Natural killer cell treated with Interleukin-12 subunit alpha and Interleukin-12 subunit beta and Interleukin-15 and Interleukin-18, amount 100 ng/mL, for 72 hours (primary cell): ENCODE measurements at regions not wholly inside any gene's neighbourhood (a gene's known extent, or its start where the extent isn't known, plus 50 kb on each side); places are given as distances from the start of the nearest gene placed in this dataset.
"Not testable (repeated sequence)": the region's sequence is repeated elsewhere in the genome, so short reads cannot be mapped to it uniquely, and the experiment has no call there.

Source experiments
- ATAC-seq, 2 donors: fragments of 150-1000 bp; cut with Tn5 transposase in 1 of 2; sonication (Bioruptor Pico), chemical (Tn5 transposase) in 1 of 2; 2 replicates each; pipeline ENCODE4 v1.10.0; 2021
- DNase-seq: peaks from one replicate; pipeline ENCODE4 v3.0.0; 2022; ENCODE audit warnings: low spot score
- H3K27ac Mint-ChIP-seq, 2 donors: 1 replicate in 1 of 2; 2 replicates in 1 of 2; pipeline ENCODE4 v1.8.0; 2022; ENCODE audit warnings: mixed read lengths in 2 of 2, mild to moderate bottlenecking in 1 of 2, moderate library complexity in 1 of 2
- H3K27me3 Mint-ChIP-seq, 2 donors: 1 replicate in 1 of 2; 2 replicates in 1 of 2; pipeline ENCODE4 v1.8.0; 2022; ENCODE audit warnings: mixed read lengths in 2 of 2
- H3K36me3 Mint-ChIP-seq: one replicate; pipeline ENCODE4 v1.8.0; 2022; ENCODE audit warnings: mixed read lengths
- H3K4me1 Mint-ChIP-seq, 2 donors: 1 replicate in 1 of 2; 2 replicates in 1 of 2; pipeline ENCODE4 v1.8.0; 2022; ENCODE audit warnings: low read depth in 2 of 2, mixed read lengths in 2 of 2, mild to moderate bottlenecking in 1 of 2
- H3K4me3 Mint-ChIP-seq: one replicate; pipeline ENCODE4 v1.8.0; 2022; ENCODE audit warnings: mixed read lengths
- H3K9me3 Mint-ChIP-seq: 2 replicates; pipeline ENCODE4 v1.8.0; 2022; ENCODE audit warnings: mixed read lengths

DNA sequence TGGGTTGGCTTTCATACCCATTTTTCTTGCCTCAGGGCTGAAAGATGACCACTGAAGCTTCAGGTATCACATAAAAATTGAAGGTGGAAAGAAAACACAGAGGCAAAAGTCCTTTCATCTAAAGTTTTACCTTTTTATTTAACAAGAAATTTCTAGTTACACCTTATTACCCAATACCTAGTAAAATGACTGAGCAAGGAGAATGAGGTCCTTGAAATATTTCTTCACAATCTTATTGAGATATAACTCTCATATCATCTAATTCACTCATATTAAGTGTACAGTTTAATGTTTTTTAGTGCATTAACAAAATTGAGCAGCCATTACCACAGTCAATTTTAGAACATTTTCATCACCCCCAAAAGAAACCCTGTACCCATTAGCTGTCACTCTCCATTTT lies 112.9 kb upstream of the ADTRP start:
- Mint-ChIP-seq H3K27me3 (peaks cover 4 to 33% of the 10 kb centered on the region in 2 donors), H3K36me3 (no peaks in the 10 kb centered on the region), H3K9me3 (no peaks in the 10 kb centered on the region), H3K27ac (no peak overlapping the region), H3K4me3 (no peak overlapping the region), H3K4me1 (no peaks in the 10 kb centered on the region)
- no peak for DNase-seq
- no peak for ATAC-seq

DNA sequence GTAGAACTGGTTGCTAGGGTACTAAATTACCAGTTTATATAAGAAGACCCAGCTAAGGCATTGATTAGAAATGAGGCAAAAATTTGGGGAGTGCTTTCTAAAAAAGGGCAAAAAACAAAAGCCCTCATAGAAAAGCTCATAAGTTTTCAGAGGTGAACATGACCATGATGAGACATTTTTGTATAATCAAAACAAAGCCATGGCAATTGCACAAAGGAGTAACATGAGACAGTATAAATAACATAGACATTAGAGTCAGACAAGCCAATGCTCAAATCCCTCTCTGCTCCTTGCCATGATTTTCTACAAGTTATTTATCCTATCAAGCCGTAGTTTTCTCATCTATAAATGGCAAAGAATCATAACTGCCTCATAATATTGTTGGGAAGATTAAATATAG lies 112.2 kb upstream of the ADTRP start:
- Mint-ChIP-seq H3K4me3 (no peak overlapping the region), H3K4me1 (no peaks in the 10 kb centered on the region), H3K27me3 (peaks cover 2 to 37% of the 10 kb centered on the region in 2 donors), H3K36me3 (no peaks in the 10 kb centered on the region), H3K9me3 (no peaks in the 10 kb centered on the region), H3K27ac (no peak overlapping the region)
- DNase-seq (no peak), ATAC-seq (no peak)

DNA sequence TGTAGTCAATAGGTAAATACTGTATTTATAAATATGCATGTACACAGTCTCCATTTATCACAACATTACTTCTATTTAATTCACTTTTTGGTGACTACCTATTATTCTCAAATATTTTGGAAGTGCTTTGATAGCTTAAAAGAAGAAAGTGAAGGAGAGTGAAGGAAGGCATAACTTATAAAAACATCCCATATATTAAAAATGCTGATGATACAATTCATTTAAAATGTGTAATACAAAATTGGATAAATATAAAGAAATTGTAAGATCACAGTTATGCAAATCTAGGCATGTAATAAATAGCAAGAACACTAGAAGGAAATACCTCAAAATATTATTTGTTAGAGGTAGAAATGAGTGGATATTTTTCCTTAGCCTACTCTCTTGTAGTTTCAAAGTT lies 111.6 kb upstream of the ADTRP start:
- H3K4me3 Mint-ChIP-seq: no peak overlapping the region
- DNase-seq: no peak
- no peaks in the 10 kb centered on the region for H3K9me3 Mint-ChIP-seq
- H3K27ac Mint-ChIP-seq: no peak overlapping the region
- H3K27me3 Mint-ChIP-seq: peaks cover 0 to 36% of the 10 kb centered on the region in 2 donors
- ATAC-seq: no peak
- no peaks in the 10 kb centered on the region for H3K36me3 Mint-ChIP-seq
- H3K4me1 Mint-ChIP-seq: no peaks in the 10 kb centered on the region

DNA sequence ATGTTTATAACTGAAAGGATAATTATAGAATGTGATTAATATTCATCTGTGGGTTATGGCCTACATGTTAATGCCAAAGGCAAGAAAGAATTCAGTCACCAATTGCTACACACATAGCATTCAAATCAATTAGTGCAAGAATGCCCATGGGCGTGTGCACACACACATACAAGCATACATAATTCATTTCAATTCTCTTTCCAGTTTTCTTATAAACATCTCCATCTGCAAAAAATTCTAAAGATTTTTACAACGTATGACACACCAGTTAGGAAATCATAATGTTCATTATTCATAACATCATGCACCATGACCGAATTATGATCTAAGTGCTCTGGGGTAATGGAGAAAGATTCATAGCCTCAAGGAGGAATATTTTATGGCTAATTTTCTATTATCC lies 111.0 kb upstream of the ADTRP start:
- no peak for ATAC-seq
- Mint-ChIP-seq H3K4me1 (no peaks in the 10 kb centered on the region), H3K27ac (no peak overlapping the region)

DNA sequence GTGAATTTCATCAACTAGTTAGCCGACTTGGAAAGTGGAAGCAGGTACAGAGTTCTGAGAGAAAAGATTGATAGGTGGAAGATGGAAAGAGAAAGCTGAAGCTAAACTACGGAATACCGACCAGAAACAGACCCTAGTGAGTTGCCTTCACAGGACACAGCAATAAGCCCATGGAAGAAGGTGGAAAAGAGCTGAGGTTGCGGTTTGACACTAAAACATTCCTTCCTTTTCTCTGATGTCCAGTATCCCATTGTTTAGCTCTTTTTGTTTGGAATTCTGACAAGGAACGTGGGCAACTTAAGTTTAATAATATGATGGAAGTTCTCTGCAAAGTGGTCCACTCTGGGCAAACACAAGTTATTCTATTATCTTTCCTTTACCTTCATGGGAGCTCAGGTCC lies 110.1 kb upstream of the ADTRP start:
- Mint-ChIP-seq H3K4me3 (no peak overlapping the region), H3K4me1 (no peaks in the 10 kb centered on the region), H3K27me3 (peaks cover 0 to 30% of the 10 kb centered on the region in 2 donors), H3K36me3 (no peaks in the 10 kb centered on the region), H3K9me3 (no peaks in the 10 kb centered on the region), H3K27ac (no peak overlapping the region)
- ATAC-seq (no peak), DNase-seq (no peak)

More for the DNA sequence above, 111.0 kb upstream of the ADTRP start:
- DNase-seq: no peak
- no peak overlapping the region for H3K4me3 Mint-ChIP-seq
- peaks cover 0 to 36% of the 10 kb centered on the region in 2 donors for H3K27me3 Mint-ChIP-seq
- H3K36me3 Mint-ChIP-seq: no peaks in the 10 kb centered on the region
- H3K9me3 Mint-ChIP-seq: no peaks in the 10 kb centered on the region

DNA sequence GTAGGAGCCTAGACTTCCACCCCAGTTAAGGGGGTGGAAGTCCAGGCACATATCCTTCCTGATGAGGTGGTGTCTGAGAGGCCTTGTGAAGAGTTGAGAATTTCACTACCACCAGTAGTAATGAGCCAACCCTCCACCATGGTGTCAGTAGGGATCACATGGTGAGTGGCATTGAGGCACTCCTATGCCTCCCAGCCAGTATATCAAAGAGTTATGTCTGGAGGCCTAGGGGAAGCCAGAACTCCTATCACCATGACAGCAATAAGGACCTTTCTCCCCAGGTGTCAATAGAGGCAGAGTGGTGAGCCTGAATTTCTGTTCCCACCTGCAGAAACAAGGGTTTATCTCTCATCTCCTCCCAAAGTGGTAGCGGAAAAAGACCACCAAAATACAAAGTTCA lies 106.6 kb upstream of the ADTRP start:
- no peak overlapping the region for H3K27ac Mint-ChIP-seq
- DNase-seq (no peak), ATAC-seq (peak in 1 of 2 donors; percentile 36)
- peaks cover 3% of the 10 kb centered on the region for H3K9me3 Mint-ChIP-seq
- peaks cover 4 to 38% of the 10 kb centered on the region in 2 donors for H3K27me3 Mint-ChIP-seq
- H3K36me3 Mint-ChIP-seq: peaks cover 12% of the 10 kb centered on the region
- no peaks in the 10 kb centered on the region for H3K4me1 Mint-ChIP-seq
- H3K4me3 Mint-ChIP-seq: no peak overlapping the region

DNA sequence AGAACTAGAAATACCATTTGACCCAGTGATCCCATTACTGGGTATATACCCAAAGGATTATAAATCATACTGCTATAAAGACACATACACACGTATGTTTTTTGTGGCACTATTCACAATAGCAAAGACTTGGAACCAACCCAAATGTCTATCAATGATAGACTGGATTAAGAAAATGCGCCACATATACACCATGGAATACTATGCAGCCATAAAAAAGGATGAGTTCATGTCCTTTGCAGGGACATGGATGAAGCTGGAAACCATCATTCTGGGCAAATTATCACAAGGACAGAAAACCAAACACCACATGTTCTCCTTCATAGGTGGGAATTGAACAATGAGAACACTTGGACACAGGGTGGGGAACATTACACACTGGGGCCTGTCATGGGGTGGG lies 104.9 kb upstream of the ADTRP start:
- H3K4me1 Mint-ChIP-seq: not testable (repeated sequence)
- H3K27me3 Mint-ChIP-seq: peaks cover 6 to 46% of the 10 kb centered on the region in 2 donors

DNA sequence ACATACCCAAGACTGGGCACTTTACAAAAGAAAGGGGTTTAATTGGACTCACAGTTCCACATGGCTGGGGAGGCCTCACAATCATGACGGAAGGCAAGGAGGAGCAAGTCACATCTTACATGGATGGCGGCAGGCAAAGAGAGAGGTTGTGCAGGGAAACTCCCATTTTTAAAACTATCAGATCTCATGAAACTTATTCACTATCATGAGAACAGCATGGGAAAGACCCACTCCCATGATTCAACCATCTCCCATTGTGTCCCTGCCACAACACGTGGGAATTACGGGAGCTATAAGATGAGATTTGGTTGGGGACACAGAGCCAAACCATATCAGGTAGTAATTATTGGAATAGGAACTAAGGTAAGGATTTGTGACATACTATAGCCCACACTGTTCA lies 101.6 kb upstream of the ADTRP start:
- H3K27ac Mint-ChIP-seq, ATAC-seq, H3K4me1 Mint-ChIP-seq, H3K9me3 Mint-ChIP-seq, DNase-seq, H3K4me3 Mint-ChIP-seq: not testable (repeated sequence)
- Mint-ChIP-seq H3K27me3 (peaks cover 8 to 36% of the 10 kb centered on the region in 2 donors), H3K36me3 (peaks cover 12% of the 10 kb centered on the region)

More for the DNA sequence above, 104.9 kb upstream of the ADTRP start:
- H3K9me3 Mint-ChIP-seq, DNase-seq, H3K4me3 Mint-ChIP-seq, H3K27ac Mint-ChIP-seq, ATAC-seq: not testable (repeated sequence)
- H3K36me3 Mint-ChIP-seq: peaks cover 12% of the 10 kb centered on the region

DNA sequence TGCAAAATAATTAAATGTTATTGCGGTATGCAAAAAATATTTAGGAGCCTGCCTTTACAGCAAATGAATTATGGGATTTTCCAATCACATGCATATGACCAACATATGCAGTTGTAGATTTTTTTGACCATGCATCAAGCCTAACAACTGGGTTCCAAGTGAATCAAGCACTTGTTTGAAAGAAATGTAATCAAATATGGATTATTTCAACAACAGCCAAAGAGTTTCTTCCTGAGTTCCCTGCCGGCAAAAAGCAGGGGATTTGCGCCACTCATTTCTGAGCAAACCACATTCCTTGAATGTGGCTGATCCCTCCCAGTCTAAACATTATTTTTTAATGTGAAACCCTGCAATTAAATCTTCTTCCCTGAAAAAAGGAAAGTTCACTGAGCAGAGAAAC lies 100.1 kb upstream of the ADTRP start:
- H3K36me3 Mint-ChIP-seq: peaks cover 12% of the 10 kb centered on the region
- no peak overlapping the region for H3K4me3 Mint-ChIP-seq
- no peaks in the 10 kb centered on the region for H3K4me1 Mint-ChIP-seq
- peaks cover 8 to 36% of the 10 kb centered on the region in 2 donors for H3K27me3 Mint-ChIP-seq
- ATAC-seq: no peak
- no peak for DNase-seq
- H3K27ac Mint-ChIP-seq: no peak overlapping the region
- peaks cover 6% of the 10 kb centered on the region for H3K9me3 Mint-ChIP-seq

DNA sequence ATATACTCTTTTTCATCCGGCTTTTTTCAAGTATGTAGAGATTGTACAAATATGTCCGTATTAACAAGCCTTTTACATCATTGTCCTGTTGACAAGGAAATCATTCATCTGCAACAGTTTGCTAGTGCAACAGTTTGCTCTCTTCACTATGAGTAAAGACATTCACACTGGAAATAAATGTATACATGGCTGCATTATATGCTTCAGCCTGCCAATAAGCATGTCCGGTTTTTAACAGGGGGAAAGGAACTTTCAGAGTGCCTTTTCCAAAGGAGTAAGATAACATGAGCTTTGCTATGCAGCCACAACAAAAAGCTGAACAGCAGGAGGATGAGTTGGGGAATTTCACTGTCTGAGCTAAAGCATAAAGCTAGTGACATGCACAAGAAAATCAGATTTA lies 99.4 kb upstream of the ADTRP start:
- Mint-ChIP-seq H3K36me3 (peaks cover 12% of the 10 kb centered on the region), H3K9me3 (peaks cover 6% of the 10 kb centered on the region), H3K27me3 (peaks cover 11 to 36% of the 10 kb centered on the region in 2 donors), H3K27ac (no peak overlapping the region), H3K4me1 (no peaks in the 10 kb centered on the region), H3K4me3 (no peak overlapping the region)
- DNase-seq: no peak
- ATAC-seq: no peak

DNA sequence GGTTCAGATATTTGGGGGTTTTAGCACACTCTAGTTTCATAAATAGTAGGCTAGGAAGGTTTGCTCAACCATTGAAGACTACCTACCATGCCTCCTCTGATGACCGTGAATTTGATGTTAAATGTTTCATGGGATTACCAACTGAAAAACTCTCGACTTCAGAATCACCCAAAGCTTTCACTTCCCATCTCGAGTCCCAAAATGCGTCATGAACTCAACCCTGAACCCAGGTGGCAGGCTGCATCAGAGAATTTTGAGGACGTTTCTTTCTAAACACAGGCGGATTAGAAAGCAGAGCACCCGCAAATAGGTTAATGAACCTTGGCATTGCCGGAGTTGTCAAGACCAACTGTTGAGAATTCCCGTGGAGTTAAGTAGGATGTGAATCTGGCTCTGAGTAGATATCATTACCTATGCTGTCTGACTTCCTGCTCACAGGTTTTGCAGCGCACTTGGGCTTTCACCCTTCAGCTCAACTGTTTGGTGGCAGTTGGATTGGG lies 98.4 kb upstream of the ADTRP start:
- peaks cover 6% of the 10 kb centered on the region for H3K9me3 Mint-ChIP-seq
- DNase-seq (no peak), ATAC-seq (no peak)
- H3K36me3 Mint-ChIP-seq: peaks cover 7% of the 10 kb centered on the region
- no peak overlapping the region for H3K4me3 Mint-ChIP-seq
- no peaks in the 10 kb centered on the region for H3K4me1 Mint-ChIP-seq
- peaks cover 11 to 32% of the 10 kb centered on the region in 2 donors for H3K27me3 Mint-ChIP-seq
- no peak overlapping the region for H3K27ac Mint-ChIP-seq

DNA sequence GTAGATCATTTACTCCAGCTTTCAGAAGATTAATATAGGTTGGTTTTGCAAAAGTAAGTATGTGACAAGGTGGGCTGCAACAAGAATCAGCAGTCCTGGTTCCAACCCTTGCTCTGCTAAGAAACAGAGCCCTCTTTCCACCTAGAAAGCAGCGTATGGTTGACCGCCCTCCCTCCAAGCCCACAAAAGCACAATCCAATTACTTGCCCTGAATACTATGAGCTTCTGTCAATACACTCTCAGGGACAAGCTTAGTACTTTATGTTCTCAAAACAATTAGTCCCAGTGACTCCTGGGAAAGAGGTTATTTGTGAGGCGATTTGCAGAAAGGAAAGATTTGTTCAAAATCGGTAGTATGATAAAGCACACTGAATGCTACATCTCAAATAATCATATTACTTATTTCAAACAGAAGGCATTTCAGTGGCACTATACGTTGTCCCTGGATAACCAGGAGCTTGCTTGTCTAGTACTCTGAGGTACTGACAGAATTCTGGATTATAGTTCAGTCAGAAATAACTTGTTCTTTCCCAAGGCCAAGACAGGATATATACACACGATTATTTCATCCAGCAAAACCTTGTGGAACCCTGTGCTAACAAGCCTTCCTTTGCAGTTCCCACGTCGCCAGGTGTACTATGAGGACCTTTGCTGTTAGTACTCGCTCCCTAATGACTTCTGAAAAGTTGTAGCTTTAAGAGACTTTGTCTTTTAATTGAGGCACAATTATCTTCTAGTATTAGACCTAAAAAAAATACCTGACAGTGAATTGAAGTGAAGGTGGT lies 96.9 kb upstream of the ADTRP start:
- ATAC-seq (no peak), DNase-seq (no peak)
- no peak overlapping the region for H3K4me3 Mint-ChIP-seq
- H3K27me3 Mint-ChIP-seq: peaks cover 7 to 20% of the 10 kb centered on the region in 2 donors
- H3K4me1 Mint-ChIP-seq: no peaks in the 10 kb centered on the region
- no peak overlapping the region for H3K27ac Mint-ChIP-seq
- no peaks in the 10 kb centered on the region for H3K36me3 Mint-ChIP-seq
- H3K9me3 Mint-ChIP-seq: peaks cover 3% of the 10 kb centered on the region

DNA sequence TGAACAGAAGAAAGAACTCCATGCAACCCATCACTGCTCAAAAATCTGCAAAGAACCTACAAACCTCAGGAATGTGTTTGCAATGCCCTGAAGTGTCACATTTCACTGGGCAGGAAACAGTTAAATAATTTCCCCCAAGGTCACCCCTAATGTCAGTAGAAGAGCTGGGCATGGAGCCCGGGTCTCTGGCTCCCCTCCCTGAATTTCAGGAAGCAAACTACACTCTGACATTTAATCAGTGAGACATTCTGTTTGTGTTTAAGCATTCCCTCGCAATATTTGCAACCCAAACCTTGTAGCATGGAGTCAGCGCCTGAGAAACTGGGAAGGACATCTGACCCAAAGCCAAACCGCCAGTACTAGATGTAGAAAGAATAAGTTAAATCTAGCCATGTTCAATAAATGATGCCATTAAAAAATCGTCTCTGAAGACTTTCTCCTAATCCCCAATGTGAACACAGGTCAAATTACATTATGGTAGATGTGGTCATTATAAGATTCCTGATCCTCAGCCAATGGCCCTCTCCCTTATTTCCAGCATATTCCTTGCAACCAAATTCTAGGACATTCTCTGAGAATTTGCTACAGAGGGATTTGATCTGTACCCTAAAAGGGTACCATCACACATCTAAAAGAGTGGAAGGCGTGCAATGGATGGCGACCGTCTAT lies 91.2 kb upstream of the ADTRP start:
- Mint-ChIP-seq H3K27me3 (peaks cover 0 to 5% of the 10 kb centered on the region in 2 donors), H3K4me1 (no peaks in the 10 kb centered on the region), H3K4me3 (no peak overlapping the region), H3K27ac (no peak overlapping the region), H3K9me3 (no peaks in the 10 kb centered on the region), H3K36me3 (no peaks in the 10 kb centered on the region)
- ATAC-seq: no peak
- no peak for DNase-seq

DNA sequence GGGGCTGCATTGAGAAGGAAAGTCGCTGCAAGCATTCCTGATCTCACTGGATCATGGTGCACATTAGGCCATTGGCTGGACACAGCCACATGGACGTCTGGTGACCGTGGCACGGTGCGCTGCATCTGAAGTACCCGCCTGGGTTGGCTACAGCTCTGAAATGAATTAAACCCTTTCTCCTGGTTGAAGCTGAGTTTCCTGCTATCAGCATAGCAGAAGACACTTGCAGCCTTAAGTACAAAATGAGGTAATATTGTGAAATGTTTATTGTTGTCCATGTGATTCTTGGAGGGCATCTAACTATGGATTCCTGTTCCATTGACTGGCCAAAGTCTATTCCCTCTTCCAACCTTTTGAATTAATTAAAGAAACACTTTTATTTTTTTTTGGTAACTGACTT lies 89.8 kb upstream of the ADTRP start:
- ATAC-seq: no peak
- Mint-ChIP-seq H3K27ac (no peak overlapping the region), H3K27me3 (peaks cover 3 to 8% of the 10 kb centered on the region in 2 donors), H3K4me1 (no peaks in the 10 kb centered on the region), H3K9me3 (peaks cover 2% of the 10 kb centered on the region), H3K36me3 (no peaks in the 10 kb centered on the region), H3K4me3 (no peak overlapping the region)
- DNase-seq: no peak
